ENCODE measurements at regions not wholly inside any gene's neighbourhood (a gene's known extent, or its start where the extent isn't known, plus 50 kb on each side); places are given as distances from the start of the nearest gene placed in this dataset.

DNA sequence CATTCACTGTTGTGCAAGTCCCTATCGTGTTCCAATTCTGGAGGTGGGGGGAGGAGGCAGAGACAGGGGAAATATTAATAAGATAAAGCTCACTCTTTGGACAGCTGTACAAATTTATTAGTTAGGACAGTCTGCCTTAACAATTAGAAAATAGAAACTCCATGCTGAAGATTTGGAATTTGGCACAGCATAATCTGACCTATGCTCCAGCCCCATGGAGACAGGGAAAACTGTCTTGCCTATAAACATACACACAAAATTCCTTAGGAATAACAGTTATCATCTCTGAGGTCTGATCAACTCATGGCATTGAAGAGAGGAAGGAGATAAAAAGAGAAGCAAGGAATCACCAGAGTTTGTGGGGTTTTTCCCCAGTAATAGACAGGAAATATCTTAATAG lies 335.4 kb upstream of the MEOX2 start:
- DNase-seq (ENCODE audit: low read depth in 2 of 2) = peak in 1 of 2 donors; percentile 28

DNA sequence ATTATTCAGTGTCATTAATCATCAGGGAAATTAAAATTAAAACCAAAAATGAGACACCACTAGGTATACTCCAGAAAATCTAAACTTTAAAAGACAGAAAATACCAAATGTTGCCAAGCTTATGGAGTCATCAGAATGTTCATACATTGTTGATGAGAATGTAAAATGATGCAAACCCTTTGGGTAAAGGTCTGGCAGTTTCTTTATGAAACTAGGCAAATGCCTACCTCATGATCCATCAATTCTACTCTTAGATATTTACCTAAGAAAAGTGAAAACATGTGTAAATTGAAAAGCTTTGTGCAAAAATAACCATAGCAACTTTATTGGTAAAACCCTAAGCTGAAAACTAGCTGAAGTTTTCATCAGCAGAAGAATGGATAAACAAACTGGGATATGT lies 329.5 kb upstream of the MEOX2 start:
- no peak for DNase-seq (ENCODE audit: low read depth in 2 of 2)

DNA sequence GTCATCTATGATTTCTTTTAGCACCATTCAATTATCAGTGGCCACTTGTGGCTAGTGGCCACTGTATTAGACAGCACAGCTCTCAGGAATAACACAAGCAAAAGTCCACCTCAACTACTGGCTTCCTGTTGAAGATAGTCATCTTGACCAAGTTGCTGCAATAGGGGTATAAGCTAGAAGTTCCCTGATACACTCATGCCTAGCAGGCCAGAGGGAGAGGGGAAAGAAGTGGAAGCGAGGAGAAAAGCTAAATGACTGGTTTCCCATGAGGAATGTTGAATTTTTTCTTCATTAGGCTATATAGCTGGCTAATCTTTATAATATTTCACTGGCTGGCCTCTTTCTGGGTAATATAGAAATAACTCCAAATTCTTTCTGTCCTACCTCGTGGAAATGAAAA lies 327.5 kb upstream of the MEOX2 start:
- DNase-seq (ENCODE audit: low read depth in 2 of 2) = no peak

DNA sequence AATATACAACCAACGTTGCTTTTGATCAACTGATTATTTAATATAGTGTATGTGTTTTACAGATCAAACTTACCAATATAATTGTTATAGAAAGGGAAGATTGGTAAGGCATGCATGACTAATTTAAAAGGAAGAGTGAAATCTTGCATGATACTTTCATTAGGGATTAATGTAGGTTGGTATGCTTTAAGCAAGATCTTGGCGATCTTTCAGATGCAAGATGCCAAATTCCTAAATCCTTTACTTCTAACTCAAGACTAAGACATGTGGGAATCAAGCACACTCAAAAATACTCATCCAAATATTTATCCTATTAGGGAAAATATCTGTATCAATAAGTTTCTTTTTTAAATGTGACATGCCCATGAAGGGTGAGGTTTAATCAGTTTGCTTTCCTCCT lies 321.4 kb upstream of the MEOX2 start:
- DNase-seq (ENCODE audit: low read depth in 2 of 2) = no peak

DNA sequence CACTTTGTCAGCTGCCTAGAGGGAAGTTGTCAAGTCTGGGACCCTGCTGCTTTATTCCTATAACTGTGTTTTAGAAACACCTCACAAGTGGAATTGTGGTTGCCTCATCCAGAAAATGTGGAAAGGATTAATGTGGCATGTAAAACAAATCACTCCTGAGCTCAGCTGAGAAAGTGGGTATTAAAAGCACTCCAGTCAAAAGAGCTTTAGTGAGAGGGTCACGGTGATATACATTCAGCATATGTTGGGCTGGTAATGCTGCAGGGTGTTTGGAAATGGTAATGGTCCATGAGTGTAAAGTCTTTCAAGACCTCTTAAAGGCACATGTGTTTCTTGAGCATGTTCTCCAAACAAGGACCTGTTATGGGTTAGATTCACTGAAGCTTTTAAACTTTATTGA lies 318.2 kb upstream of the MEOX2 start:
- DNase-seq (ENCODE audit: low read depth in 2 of 2) = no peak

DNA sequence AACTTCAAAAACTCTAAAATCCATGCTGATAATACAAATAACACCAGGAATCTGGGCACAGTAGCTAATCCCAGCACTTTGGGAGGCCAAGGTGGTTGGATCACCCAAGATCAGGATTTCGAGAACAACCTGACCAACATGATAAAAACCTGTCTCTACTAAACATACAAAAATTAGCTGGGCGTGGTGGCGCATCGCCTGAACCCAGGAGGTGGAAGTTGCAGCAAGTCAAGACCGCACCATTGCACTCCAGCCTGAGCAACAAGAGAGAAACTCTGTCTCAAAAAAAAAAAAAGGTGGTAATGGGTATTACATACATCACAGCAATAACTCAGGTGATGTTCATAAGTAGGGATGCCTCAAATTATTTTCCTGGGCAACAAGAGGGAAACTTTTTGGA lies 315.0 kb upstream of the MEOX2 start:
- DNase-seq (ENCODE audit: low read depth in 2 of 2) = no peak

DNA sequence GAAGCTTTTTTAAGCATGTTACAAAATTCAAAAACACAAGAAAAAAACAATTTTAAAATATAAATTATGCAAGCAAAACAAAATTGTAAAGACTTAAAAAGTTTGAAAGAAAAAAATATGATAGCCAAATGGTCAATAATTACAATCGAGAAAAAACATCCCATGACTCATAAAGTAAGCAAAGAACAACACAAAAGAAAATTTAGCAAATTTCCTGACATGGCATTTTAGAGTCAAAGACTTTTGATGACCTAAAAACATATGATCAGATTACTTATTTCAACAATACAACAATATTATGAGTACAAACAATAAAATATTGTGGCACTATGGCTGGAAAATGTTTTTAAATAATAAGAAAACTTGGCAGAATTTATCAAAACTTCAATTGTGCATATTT lies 312.1 kb upstream of the MEOX2 start:
- peak; percentile 22 to 61 for DNase-seq (ENCODE audit: low read depth in 2 of 2)

DNA sequence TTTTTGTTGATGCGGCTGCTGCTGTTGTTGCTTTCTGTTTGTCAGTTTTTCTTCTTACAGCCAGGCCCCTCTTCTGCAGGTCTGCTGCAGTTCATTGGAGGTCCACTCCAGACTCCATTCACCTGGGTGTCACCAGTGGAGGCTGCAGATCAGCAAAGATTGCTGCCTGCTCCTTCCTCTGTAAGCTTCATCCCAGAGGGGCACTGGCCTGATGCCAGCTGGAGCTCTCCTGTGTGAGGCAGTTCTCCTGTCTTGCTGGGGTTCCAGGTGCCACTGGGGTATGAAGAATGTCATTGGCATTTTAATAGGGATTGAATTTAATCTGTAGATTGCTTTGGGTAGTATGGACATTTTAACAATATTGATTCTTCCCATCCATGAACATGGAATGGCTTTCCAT lies 308.5 kb upstream of the MEOX2 start:
- no peak for DNase-seq (ENCODE audit: low read depth in 2 of 2)

DNA sequence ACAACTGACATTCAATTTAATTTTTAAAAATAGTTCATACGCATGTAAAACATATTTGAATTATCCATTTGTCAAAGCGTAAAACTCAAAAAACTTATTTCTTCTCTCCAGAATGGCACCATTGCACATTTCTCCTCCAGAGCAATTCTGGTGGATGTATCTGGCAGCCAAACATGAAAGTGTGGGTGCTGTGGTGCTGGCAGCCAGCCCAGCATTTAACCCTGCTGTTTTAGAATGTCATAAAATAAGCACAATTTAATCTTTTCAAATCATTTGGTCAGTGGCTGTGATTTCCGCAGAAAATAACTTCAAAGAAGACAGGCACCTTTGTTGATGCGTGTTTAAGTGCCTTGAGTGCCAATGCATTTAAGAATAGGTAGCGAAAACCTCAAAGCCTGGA lies 302.7 kb upstream of the MEOX2 start:
- no peak for DNase-seq (ENCODE audit: low read depth in 2 of 2)

DNA sequence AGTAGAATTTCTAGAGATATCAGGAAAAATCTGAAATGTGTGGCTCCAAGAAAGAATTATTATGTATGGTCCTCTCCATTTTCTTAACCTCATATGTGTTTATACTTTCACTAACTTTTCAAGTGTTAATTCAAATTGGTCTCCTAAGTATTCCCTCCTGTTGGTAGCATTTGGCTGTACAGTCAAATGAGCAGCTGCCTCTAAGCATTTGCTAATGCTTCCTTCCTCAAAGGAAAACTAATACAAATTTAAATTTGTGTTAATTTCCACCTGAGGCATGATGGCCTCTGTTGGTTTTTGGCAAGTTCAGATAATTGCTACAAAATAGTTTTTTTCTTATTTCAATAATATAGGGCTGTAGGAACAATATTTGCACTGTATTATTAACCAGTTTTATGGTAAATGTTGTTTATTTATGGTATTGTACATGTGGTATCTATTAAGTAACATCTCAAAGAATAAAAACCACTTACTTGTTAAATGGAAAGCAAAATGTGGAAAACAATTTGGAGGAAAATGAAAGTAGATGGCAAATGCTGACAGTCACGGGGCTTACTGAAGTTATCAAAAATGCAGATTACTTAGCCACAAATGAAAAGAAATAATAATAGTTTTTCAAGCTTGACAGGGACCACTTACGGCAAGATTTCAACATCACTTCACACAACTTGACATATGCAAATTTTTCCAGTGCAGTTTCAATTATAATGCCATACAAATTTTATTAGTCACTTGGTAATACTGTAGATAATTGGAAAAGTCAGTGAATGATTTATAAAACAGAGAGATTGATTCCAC lies 299.3 kb upstream of the MEOX2 start:
- DNase-seq (ENCODE audit: low read depth in 2 of 2) = no peak

DNA sequence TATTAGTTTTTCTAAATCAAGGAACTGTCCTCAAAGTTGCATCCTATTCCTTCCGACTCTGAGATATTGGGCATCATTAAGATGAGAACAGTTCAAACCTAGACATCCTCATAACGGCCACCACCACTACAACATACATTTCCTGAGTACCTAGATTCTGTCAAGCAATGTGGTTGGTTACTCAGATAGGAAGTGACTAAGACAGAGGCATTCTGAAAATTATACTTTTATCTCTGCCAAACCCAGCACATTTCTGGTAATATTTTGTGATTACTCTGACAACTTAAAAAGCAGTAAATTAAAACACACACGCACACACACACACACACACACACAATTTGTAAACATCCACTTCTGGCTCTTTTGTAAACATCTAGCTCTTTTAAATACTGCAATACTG lies 291.2 kb upstream of the MEOX2 start:
- DNase-seq (ENCODE audit: low read depth in 2 of 2) = peak in 1 of 2 donors; percentile 29

DNA sequence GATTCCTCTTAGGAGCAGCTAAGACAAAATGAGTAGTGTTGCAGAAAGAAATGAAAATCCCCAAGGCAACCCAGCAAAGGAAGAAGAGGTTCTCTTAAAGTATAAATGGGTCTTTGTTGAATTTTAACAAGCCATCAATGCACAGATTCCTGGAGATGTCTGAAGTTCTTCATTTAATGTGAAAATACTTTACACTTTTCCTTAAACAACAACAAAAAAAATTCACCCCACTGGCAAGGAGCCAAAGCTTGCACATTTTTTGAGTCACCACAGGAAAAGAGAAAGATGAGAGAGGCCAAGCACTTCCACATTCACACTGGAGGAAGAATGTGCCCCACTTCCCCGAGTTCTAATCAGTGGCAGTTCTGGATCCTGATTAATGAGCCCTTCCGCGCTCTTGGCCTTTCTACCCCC lies 286.4 kb upstream of the MEOX2 start:
- DNase-seq (ENCODE audit: low read depth in 2 of 2) = peak; percentile 22 to 83

DNA sequence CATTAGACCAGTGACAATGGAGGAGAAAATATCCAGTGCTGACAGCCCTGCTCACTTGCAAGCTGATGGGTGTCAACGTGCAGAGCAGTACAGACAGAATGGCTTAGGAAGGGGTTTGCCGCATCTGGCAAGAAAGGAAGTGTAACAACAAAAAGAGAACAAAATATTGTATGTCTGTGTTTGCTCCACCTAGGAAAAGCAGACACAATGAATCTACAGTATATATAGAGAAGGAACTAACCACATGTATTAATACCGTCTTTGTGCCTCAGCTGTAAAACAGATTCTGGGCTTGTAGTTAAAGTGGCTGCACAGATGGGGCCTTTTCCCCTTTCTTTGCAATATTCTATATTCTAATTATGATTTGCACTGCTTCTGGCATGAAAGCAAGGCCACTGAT lies 281.1 kb upstream of the MEOX2 start:
- DNase-seq (ENCODE audit: low read depth in 2 of 2) = no peak

DNA sequence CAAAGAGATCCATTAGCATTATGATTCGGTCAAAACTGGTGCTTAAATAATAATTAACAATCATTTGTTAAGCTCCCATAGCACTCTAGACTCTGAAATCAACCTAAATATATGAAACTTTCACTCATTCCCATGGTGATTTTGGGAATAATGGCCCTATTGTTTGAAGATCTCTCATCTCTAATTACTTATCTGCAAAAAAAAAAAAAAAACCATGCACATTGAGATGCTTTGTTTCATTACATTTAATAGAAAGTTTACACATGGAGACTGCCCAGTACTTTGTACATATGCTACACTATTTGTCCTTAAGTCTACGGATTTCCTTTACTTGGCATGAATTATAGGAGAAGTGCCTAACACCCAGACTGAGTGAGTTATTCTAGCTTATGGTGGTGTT lies 280.6 kb upstream of the MEOX2 start:
- DNase-seq (ENCODE audit: low read depth in 2 of 2) = no peak

DNA sequence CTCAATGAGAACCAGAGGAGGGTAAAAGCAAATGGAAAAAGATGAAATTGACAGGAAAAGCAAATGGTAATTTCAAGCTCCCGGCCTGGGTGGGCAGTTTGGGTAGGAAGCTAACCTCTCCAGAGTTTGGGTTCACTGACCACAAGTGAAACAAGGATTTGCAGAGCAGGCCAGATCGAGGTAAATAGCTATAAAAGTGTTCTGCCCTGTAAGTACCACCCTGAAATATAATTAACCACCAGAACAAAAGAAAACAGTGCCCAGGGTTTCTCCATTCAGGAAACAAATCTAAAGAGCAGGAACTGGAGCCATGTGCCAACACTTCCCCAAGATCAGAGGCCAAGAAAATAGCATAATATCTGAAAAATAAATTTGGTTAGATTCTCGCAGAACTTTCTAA lies 276.7 kb upstream of the MEOX2 start:
- DNase-seq (ENCODE audit: low read depth in 2 of 2) = peak; percentile 16 to 59

DNA sequence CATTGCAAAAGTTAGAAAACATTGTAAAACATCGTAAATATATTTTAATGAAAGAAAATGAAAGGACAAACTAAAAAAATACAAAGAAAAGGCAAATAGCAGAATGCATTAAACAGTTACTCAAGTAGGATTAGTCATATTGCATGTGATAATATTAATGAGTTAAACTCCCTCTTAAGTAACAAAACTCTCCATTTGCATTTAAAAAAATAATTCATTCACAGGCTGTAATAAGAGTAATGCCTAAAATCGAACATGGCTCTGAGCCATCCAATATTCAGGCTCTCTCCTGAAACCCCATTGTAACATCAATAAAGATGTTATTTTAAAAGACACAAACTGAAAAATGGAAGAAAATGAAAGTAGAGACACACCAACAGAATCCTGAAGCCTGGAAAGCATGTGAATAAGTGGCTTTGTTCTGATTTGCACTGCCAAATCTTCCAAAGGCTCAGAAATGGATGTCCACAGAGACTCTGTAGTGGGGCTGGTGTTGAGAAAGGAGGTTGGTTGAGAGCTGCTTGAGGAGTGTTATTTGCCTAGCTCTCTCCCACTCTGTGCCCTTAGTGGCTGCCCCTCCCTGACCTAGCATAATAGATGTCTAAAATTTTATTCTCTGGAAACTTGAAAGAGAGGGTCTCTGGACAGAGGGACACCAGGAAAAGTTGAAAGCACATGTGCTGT lies 268.3 kb upstream of the MEOX2 start:
- DNase-seq (ENCODE audit: low read depth in 2 of 2) = no peak

DNA sequence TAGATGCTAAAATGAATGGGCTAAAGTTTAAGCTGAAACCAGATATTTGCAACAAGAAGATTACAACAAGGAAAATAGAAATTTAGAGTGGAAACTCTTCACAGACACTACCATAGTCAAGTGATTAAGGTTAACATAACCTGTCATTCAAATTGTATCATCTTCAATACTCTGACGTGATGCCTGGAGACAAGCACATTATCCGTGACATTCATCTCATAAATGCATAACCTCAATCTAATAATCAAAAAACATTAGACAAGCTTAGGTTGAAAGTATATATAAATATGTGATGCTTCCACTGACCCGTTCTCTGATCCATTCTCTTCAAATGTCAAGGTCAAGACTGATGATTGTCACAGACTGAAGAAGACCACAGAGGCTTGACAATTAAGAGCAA lies 263.8 kb upstream of the MEOX2 start:
- no peak for DNase-seq (ENCODE audit: low read depth in 2 of 2)

DNA sequence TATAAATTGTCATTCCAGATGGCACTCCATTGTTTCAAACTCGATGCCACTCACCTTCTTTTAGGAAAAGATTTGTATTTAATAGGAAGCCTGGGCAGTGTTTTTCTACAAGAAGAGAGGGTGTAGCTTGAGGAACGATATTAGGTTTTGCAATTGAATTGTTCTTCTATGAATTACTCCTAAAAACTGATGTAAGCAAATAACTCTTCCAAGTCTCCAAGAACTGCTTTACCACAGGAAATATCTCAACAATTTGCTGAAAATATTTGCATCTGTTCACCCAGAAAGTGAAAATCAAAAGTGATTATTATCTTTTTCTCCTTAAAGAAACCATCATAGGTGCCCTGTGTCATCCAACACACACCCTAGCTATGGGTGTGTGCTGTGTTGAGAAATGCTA lies 261.3 kb upstream of the MEOX2 start:
- DNase-seq (ENCODE audit: low read depth in 2 of 2) = no peak

DNA sequence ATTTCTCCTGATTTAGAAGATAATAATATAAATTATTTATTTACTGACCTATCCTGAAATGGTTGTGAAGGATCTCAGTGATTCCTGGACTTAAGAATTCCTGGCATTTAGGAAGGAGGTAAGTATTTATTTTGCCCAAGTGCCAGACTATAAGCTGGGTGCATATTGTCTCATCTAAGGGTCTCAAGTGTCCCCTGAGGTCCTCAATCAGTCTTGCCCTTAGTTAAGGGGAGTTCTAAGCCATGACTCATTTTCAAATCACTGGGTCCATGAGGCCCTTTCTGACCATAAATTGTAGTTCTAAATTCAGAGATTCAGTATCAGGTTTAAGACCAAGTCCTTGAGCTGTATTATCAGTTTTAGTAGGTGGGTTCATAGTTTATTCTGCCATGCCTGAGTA lies 251.6 kb upstream of the MEOX2 start:
- DNase-seq (ENCODE audit: low read depth in 2 of 2) = no peak

DNA sequence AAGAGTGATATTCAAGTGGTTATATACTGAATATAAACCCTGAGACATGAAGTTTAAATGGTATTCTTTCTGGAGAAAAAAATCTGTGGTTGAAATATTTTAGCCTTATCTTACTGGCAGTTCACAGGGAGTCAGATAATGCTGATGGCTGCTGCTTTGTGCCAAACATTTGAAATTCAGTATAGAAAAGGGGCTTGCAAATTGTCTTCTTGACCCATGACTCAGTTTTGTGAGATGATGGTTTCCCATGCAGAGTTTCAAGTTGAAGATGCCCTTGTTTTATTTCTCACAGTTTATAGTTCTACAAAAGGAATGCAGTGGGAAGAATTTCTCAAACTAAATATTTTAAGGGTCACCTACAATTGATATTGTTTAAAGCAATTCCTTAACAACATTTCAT lies 251.1 kb upstream of the MEOX2 start:
- DNase-seq (ENCODE audit: low read depth in 2 of 2) = no peak

DNA sequence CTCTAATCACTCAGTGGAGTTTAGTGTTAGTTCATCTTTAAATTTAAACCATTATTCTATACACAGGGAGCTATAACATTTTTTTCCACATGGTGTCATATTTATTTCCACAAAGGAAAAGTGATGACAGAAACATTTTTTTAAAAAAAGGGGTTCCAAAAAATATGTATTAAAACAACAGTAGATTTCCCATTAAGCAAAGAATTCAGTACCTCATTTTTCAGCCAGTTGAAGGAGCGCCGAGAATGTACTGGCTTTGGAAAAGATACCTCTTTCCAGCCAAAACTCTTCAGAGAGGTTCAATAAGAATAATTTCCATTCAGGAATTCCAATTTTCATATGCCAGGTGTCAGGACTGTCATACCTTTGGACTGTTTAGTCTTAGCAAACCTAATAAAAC lies 250.5 kb upstream of the MEOX2 start:
- DNase-seq (ENCODE audit: low read depth in 2 of 2) = no peak

DNA sequence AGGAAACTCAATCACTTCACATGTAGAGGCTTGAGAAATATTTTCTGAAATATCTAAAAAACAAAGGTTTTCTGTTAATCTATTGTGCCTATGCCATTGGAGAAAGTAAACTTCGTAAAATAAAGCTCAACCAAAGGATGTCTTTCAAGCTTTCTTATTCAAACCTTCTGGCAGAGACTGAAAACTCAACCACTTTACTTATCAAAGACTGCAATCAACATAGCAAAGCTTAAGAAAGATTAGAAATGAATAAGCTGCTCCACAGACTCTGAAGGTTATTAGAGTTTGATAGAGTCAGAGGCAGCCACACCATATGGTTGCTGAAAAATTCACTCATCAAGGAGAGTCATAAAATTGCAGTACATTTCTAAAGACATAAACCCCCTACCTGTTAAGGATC lies 245.8 kb upstream of the MEOX2 start:
- DNase-seq (ENCODE audit: low read depth in 2 of 2) = no peak

DNA sequence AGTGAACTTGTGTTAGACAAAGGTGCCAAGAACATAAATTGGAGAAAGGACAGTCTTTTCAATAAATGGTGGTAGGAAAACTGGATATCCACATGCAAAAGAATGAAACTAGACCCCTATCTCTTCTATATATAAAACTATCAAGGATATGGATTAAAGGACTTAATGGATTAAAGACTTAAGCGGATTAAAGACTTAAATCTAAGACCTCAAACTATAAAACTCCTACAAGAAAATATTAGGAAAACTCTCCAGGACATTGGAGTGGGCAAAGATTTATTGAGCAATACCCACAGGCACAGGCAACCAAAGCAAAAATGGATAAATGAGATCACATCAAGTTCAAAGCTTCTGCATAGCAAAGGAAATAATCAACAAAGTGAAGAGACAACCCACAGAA lies 242.9 kb upstream of the MEOX2 start:
- DNase-seq (ENCODE audit: low read depth in 2 of 2) = no peak
